ENCODE measurements at regions not wholly inside any gene's neighbourhood (a gene's known extent, or its start where the extent isn't known, plus 50 kb on each side); places are given as distances from the start of the nearest gene placed in this dataset.

- no peak for TF ChIP-seq EZH2phosphoT487 (IDR thresholded peaks at IDR 0.05; ENCODE audit: insufficient read depth, low read depth)
- no peak for TF ChIP-seq EZH2 (IDR thresholded peaks at IDR 0.05; ENCODE audit: insufficient read depth, poor library complexity, severe bottlenecking)
These were observed 105.0 kb upstream of the ADGRL2 start for GRCh38 chr1:81695741-81696140.

All from GM23248 (cell line).